Activated CD8-positive, alpha-beta memory T cell treated with anti-CD3 and anti-CD28 coated beads for 24 hours (primary cell): ENCODE measurements at regions not wholly inside any gene's neighbourhood (a gene's known extent, or its start where the extent isn't known, plus 50 kb on each side); places are given as distances from the start of the nearest gene placed in this dataset.
"Not testable (repeated sequence)": the region's sequence is repeated elsewhere in the genome, so short reads cannot be mapped to it uniquely, and the experiment has no call there.

Experiments used
- DNase-seq: peaks from one replicate; pipeline ENCODE4 v3.0.0-alpha.2; 2020

- DNase-seq = peak; percentile 50
These were observed 54.1 kb upstream of the NBPF9 start for GRCh38 chr1:149157409-149157808.

GRCh38 chr1:149158308-149158707 is 55.0 kb upstream of the NBPF9 start:
- not testable (repeated sequence) for DNase-seq

GRCh38 chr1:149163063-149163444 is 59.7 kb upstream of the NBPF9 start:
- not testable (repeated sequence) for DNase-seq

GRCh38 chr1:149174765-149175164 is 71.4 kb upstream of the NBPF9 start:
- peak; percentile 65 for DNase-seq

GRCh38 chr1:149175812-149176211 is 72.5 kb upstream of the NBPF9 start:
- DNase-seq = not testable (repeated sequence)

GRCh38 chr1:149176453-149177316 is 73.3 kb upstream of the NBPF9 start:
- peak; percentile 91 for DNase-seq

- not testable (repeated sequence) for DNase-seq
These were observed 87.4 kb upstream of the NBPF9 start for GRCh38 chr1:149190742-149191141.

GRCh38 chr1:149196651-149197050 is 93.3 kb upstream of the NBPF9 start:
- not testable (repeated sequence) for DNase-seq

GRCh38 chr1:149200567-149200966 is 97.2 kb upstream of the NBPF9 start:
- DNase-seq = not testable (repeated sequence)

- not testable (repeated sequence) for DNase-seq
These were observed 98.9 kb upstream of the NBPF9 start for GRCh38 chr1:149202283-149202682.

- DNase-seq = not testable (repeated sequence)
These were observed 101.0 kb upstream of the NBPF9 start for GRCh38 chr1:149204396-149204795.

GRCh38 chr1:149208836-149209235 is 105.5 kb upstream of the NBPF9 start:
- not testable (repeated sequence) for DNase-seq

GRCh38 chr1:149211757-149212420 is 108.5 kb upstream of the NBPF9 start:
- not testable (repeated sequence) for DNase-seq

- DNase-seq = not testable (repeated sequence)
These were observed 109.6 kb upstream of the NBPF9 start for GRCh38 chr1:149212946-149213345.

- DNase-seq = not testable (repeated sequence)
These were observed 110.3 kb upstream of the NBPF9 start for GRCh38 chr1:149213673-149214072.

GRCh38 chr1:149218080-149218988 is 115.0 kb upstream of the NBPF9 start:
- not testable (repeated sequence) for DNase-seq

- not testable (repeated sequence) for DNase-seq
These were observed 116.2 kb upstream of the NBPF9 start for GRCh38 chr1:149219539-149219938.

- DNase-seq = not testable (repeated sequence)
These were observed 117.2 kb upstream of the NBPF9 start for GRCh38 chr1:149220463-149221074.

- DNase-seq = not testable (repeated sequence)
These were observed 124.7 kb upstream of the NBPF9 start for GRCh38 chr1:149227933-149228665.

GRCh38 chr1:149228672-149229585 is 125.6 kb upstream of the NBPF9 start:
- DNase-seq = not testable (repeated sequence)
